ENCODE measurements at regions not wholly inside any gene's neighbourhood (a gene's known extent, or its start where the extent isn't known, plus 50 kb on each side); places are given as distances from the start of the nearest gene placed in this dataset.

GRCh38 chr6:88368071-88368787 is 202.1 kb upstream of the CNR1 start:
- Histone ChIP-seq H3K27me3 (replicated peaks) (no peaks in the 10 kb centered on the region), H3K4me3 (ENCODE audit: low read depth, low read length) (no peak overlapping the region), H3K27ac (peak overlapping the region; percentile 89), H3K36me3 (replicated peaks) (no peaks in the 10 kb centered on the region)
- DNase-seq, result peak; percentile 86
- in situ Hi-C loops (cut with HindIII; ENCODE audit: low pct_ligation_motif_present, low sequenced_read_pairs), result no loop called here
- no peak for TF ChIP-seq CTCF (IDR thresholded peaks at IDR 0.05; ENCODE audit: low read depth, low read length, missing control alignments)

- no peak for DNase-seq
- no peak overlapping the region for H3K4me3 ChIP-seq (ENCODE audit: low read depth, low read length)
- no peak for TF ChIP-seq CTCF (IDR thresholded peaks at IDR 0.05; ENCODE audit: low read depth, low read length, missing control alignments)
- H3K27me3 ChIP-seq (replicated peaks), result no peaks in the 10 kb centered on the region
- no peaks in the 10 kb centered on the region for H3K36me3 ChIP-seq (replicated peaks)
- in situ Hi-C loops (cut with HindIII; ENCODE audit: low pct_ligation_motif_present, low sequenced_read_pairs), result no loop called here
- H3K27ac ChIP-seq, result peak overlapping the region; percentile 89
Measured at GRCh38 chr6:88367248-88367647, 201.1 kb upstream of the CNR1 start.

- Histone ChIP-seq H3K36me3 (replicated peaks) (no peaks in the 10 kb centered on the region), H3K27me3 (replicated peaks) (no peaks in the 10 kb centered on the region), H3K4me3 (ENCODE audit: low read depth, low read length) (no peak overlapping the region), H3K27ac (peak overlapping the region; percentile 89)
- no peak for TF ChIP-seq CTCF (IDR thresholded peaks at IDR 0.05; ENCODE audit: low read depth, low read length, missing control alignments)
- in situ Hi-C loops (cut with HindIII; ENCODE audit: low pct_ligation_motif_present, low sequenced_read_pairs), result no loop called here
- no peak for DNase-seq
Measured at GRCh38 chr6:88366672-88367071, 200.5 kb upstream of the CNR1 start.

GRCh38 chr6:88365656-88366055 is 199.5 kb upstream of the CNR1 start:
- Histone ChIP-seq H3K27me3 (replicated peaks) (no peaks in the 10 kb centered on the region), H3K27ac (no peak overlapping the region), H3K4me3 (ENCODE audit: low read depth, low read length) (no peak overlapping the region), H3K36me3 (replicated peaks) (no peaks in the 10 kb centered on the region)
- in situ Hi-C loops (cut with HindIII; ENCODE audit: low pct_ligation_motif_present, low sequenced_read_pairs), result no loop called here
- no peak for TF ChIP-seq CTCF (IDR thresholded peaks at IDR 0.05; ENCODE audit: low read depth, low read length, missing control alignments)
- DNase-seq, result no peak

GRCh38 chr6:88365230-88365629 is 199.1 kb upstream of the CNR1 start:
- Histone ChIP-seq H3K27ac (no peak overlapping the region), H3K36me3 (replicated peaks) (no peaks in the 10 kb centered on the region), H3K4me3 (ENCODE audit: low read depth, low read length) (no peak overlapping the region), H3K27me3 (replicated peaks) (no peaks in the 10 kb centered on the region)
- in situ Hi-C loops (cut with HindIII; ENCODE audit: low pct_ligation_motif_present, low sequenced_read_pairs), result no loop called here
- no peak for DNase-seq
- no peak for TF ChIP-seq CTCF (IDR thresholded peaks at IDR 0.05; ENCODE audit: low read depth, low read length, missing control alignments)

GRCh38 chr6:88361754-88362153 is 195.6 kb upstream of the CNR1 start:
- no peak overlapping the region for H3K4me3 ChIP-seq (ENCODE audit: low read depth, low read length)
- TF ChIP-seq CTCF (IDR thresholded peaks at IDR 0.05; ENCODE audit: low read depth, low read length, missing control alignments), result no peak
- no peak overlapping the region for H3K27ac ChIP-seq
- no peaks in the 10 kb centered on the region for H3K36me3 ChIP-seq (replicated peaks)
- in situ Hi-C loops (cut with HindIII; ENCODE audit: low pct_ligation_motif_present, low sequenced_read_pairs), result no loop called here
- no peak for DNase-seq
- H3K27me3 ChIP-seq (replicated peaks), result no peaks in the 10 kb centered on the region

Measured in brain microvascular endothelial cell (primary cell).